SK-N-MC (cell line): ENCODE measurements at regions not wholly inside any gene's neighbourhood (a gene's known extent, or its start where the extent isn't known, plus 50 kb on each side); places are given as distances from the start of the nearest gene placed in this dataset.

ENCODE experiments used
- DNase-seq: peaks from one replicate; pipeline ENCODE4 v3.0.0-alpha.2; 2011; ENCODE audit warnings: low read depth, low spot score
- H3K27ac ChIP-seq: fragments of 200-600 bp; sonication (generic); 2 replicates; pipeline ENCODE4 v1.5.1; 2016; ENCODE audit warnings: mixed run types
- H3K36me3 ChIP-seq: fragments of 200-600 bp; sonication (generic); 2 replicates; pipeline ENCODE4 v1.6.1; 2017; ENCODE audit warnings: antibody characterized with exemption, low read length, mixed read lengths; ENCODE audit not compliant: insufficient read depth
- H3K4me3 ChIP-seq: fragments of 200-600 bp; sonication (generic); 2 replicates; pipeline ENCODE4 v1.5.1; 2016
- H3K9ac ChIP-seq: fragments of 200-600 bp; sonication (generic); 2 replicates; pipeline ENCODE4 v1.8.0; 2017; ENCODE audit warnings: mixed run types, mixed read lengths; ENCODE audit not compliant: insufficient read length
- H3K9me3 ChIP-seq: fragments of 200-600 bp; sonication (generic); 2 replicates; pipeline ENCODE4 v1.6.1; 2017; ENCODE audit warnings: low read depth, mild to moderate bottlenecking, antibody characterized with exemption, low read length, moderate library complexity, mixed read lengths
- EZH2 ChIP-seq: fragments of 200-600 bp; sonication (generic); IDR thresholded peaks from one replicate; pipeline ENCODE4 v1.6.1; 2017; ENCODE audit warnings: antibody characterized with exemption
- FOXP2 ChIP-seq: optimal IDR thresholded peaks from 2 replicates; pipeline ENCODE3; 2011; ENCODE audit warnings: mild to moderate bottlenecking, moderate library complexity; ENCODE audit not compliant: insufficient read depth; ENCODE audit errors: extremely low read length, control extremely low read depth
- POLR2AphosphoS5 ChIP-seq: IDR thresholded peaks from 2 replicates; pipeline ENCODE4 v1.6.1; 2012; ENCODE audit warnings: mild to moderate bottlenecking, low read depth, low read length, borderline replicate concordance

DNA sequence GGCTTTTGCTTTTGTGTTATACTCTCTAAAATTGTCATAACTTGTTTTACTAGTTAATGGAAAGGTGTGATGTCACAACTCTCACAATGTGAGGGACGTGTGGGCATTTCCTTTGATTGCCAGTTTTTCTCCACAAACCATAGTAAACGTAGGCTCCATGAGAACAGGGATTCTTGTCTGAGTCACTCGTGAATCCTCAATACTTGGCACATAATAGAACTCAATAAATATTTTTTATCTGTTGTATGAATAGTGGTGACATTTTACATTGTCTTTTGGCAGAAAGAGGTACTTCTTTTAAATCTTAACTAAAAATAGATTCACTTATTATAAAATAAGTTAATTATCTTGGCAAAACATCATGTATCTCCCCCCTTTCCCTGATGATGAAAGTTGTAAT is 69.0 kb upstream of the CNKSR3 start:
- TF ChIP-seq POLR2AphosphoS5 (no peak), FOXP2 (no peak), EZH2 (no peak)
- Histone ChIP-seq H3K9me3 (no peaks in the 10 kb centered on the region), H3K36me3 (no peaks in the 10 kb centered on the region), H3K9ac (no peak overlapping the region), H3K27ac (no peak overlapping the region), H3K4me3 (no peak overlapping the region)
- DNase-seq, result no peak

DNA sequence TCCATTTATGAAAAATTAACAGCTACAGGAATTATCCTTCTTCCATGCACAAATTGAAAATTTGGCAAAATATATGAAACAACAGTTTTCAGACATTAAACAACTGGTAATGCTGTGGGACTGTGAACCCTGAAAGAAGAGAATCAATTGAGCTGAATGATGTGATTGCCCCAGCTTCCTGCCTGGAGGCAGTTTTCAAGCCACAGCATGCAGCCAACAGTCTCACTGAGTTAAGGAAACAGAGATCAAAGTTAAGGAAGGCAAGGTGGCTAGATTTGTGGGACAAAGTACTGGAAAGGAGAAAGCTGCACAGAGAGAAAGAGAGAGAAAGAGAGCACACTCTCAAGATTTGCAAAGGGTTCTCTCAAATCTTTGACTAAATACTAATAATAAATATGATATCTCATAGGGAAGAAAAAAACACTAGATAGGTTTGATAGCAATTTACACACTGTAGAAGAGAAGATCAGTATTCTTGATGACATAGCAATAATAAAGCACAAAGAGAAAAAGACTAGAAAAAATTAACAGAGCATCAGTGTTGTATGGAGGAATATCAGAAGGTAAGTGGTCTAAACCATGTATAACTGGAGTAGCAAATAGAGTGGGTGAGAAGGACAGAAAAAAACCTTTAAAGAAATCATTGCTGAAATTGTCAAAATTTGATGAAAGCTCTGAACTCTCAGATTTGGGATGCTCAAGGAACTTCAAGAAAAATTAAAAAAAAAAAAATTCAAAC is 70.1 kb upstream of the CNKSR3 start:
- H3K36me3 ChIP-seq, result no peaks in the 10 kb centered on the region
- no peak overlapping the region for H3K4me3 ChIP-seq
- no peaks in the 10 kb centered on the region for H3K9me3 ChIP-seq
- H3K27ac ChIP-seq, result no peak overlapping the region
- DNase-seq, result no peak
- TF ChIP-seq POLR2AphosphoS5 (no peak), EZH2 (no peak), FOXP2 (no peak)
- H3K9ac ChIP-seq, result no peak overlapping the region

DNA sequence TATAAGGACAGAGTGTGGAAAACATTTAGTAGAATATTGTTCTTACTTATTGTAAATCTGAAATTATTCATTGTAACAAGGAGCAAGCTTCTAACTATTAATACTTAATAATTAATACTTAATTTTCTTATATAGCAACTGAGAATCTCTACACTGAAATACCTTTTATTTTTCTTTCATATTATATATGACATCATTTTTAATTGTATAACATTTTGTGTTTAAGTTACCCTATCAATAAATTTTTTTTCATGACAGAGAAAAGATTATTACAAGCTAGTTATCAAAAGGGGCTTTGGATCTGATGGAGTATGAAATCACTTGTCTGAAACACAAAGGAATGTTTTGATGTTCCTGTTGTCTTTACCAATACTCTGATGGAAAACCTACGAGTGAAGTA is 72.2 kb upstream of the CNKSR3 start:
- no peak for DNase-seq
- no peak overlapping the region for H3K4me3 ChIP-seq
- H3K27ac ChIP-seq, result no peak overlapping the region
- TF ChIP-seq EZH2, result no peak
- no peak for TF ChIP-seq POLR2AphosphoS5
- no peak for TF ChIP-seq FOXP2
- H3K9me3 ChIP-seq, result no peaks in the 10 kb centered on the region
- no peaks in the 10 kb centered on the region for H3K36me3 ChIP-seq
- no peak overlapping the region for H3K9ac ChIP-seq

DNA sequence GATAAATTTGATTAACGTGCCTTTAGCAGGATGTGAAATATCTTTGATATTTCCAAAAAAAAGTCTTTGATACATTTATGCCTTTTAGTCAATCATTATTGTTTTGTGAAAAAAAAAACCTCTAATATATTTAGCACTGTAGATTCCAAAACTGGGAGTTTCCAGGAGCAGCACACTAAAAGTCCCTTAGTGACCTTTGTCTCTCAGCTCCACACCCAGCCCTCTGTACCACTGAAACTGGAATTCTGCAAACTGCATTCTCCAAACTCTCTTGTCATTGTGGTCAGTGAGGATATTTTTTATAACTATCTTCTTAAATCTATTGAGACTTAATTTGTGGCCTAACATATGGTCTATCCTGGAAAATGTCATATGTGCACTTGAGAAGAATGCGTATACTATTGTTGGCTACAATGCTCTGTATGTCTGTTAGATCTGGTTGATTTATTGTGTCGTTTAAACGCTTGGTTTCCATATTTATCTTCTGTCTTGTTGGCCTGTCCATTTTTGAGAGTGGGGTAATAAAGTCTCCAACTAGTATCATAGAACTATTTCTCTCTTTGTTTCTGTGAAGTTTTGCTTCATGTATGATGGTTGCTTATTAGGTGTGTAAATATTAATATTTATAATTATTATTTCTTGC is 73.2 kb upstream of the CNKSR3 start:
- TF ChIP-seq FOXP2 (no peak), EZH2 (no peak), POLR2AphosphoS5 (no peak)
- H3K36me3 ChIP-seq, result no peaks in the 10 kb centered on the region

DNA sequence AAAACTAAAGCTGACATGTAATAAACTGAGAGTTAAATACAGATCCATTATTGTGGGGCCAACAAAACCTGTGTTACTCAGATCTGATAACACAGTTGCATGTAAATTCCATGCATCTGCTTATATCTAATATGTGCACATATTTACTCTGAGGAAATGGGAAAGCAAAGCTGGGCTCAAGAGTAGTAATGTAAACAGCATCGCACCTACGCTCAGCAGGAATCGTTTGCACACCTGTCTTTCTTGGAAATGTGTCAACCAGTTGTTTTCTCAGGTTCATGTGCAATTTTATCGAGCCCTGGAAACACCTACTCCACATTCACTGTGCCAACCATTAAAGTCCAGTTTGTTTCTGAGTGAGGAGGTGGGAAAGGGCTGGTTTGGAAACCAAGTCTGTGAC is 80.3 kb upstream of the CNKSR3 start:
- Histone ChIP-seq H3K9me3 (no peaks in the 10 kb centered on the region), H3K36me3 (no peaks in the 10 kb centered on the region), H3K27ac (no peak overlapping the region), H3K9ac (no peak overlapping the region), H3K4me3 (no peak overlapping the region)
- TF ChIP-seq FOXP2 (no peak), EZH2 (no peak), POLR2AphosphoS5 (no peak)
- no peak for DNase-seq

More for the DNA sequence above, 73.2 kb upstream of the CNKSR3 start:
- Histone ChIP-seq H3K27ac (no peak overlapping the region), H3K4me3 (no peak overlapping the region), H3K9ac (no peak overlapping the region), H3K9me3 (no peaks in the 10 kb centered on the region)
- no peak for DNase-seq

DNA sequence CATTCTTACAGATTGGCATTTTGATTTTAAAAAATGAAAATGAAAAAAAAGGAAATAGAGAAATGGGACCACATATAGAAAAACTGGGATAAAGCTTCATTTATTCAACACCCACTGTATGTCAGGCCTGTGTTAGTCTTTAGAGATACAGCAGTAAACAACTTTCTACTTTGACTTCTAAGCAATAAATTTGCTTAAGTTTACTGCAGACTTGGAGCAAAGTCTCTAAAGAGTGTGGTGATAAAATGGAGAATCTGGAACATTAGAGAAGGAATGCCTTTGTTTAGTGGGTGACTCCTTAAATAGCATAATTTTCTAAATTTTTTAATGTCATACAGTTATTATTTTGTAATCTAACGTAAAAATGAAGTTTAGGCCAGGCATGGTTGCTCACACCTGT is 80.7 kb upstream of the CNKSR3 start:
- no peak for DNase-seq
- Histone ChIP-seq H3K27ac (no peak overlapping the region), H3K36me3 (no peaks in the 10 kb centered on the region), H3K9me3 (no peaks in the 10 kb centered on the region), H3K4me3 (no peak overlapping the region), H3K9ac (no peak overlapping the region)
- no peak for TF ChIP-seq EZH2
- no peak for TF ChIP-seq POLR2AphosphoS5
- no peak for TF ChIP-seq FOXP2

DNA sequence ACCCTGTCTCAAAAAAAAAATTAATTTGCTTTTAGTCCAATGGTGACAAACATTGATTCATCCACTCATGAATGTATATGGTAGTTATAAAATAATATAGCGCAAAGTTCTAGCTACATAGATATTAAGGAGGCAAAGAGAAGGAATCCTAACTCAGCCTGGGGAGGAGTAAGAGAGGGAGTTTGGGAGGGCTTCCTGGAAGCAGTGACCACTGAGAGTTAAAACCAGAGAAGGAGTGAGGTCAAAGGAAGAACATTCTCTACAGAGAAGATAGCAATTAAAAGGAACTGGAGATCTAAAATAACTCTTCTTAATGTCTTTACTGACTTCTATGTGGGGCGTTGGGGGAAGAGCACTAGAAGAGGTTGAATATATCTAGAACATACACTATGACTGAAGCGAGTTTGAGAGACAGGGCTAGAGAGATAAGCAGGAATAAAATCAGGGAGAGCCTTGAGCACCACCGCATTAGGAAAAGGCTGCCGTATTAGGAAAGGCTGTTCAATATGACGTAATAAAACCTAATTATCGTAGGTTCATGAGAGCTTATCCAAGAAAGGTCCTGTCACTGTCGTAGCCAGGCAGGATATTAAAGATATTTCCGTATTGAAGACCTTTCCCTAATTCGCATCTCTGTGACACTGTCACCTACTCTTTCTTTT is 81.8 kb upstream of the CNKSR3 start:
- TF ChIP-seq POLR2AphosphoS5, result no peak
- TF ChIP-seq FOXP2, result no peak
- TF ChIP-seq EZH2, result no peak
- H3K4me3 ChIP-seq, result no peak overlapping the region
- no peak overlapping the region for H3K9ac ChIP-seq
- H3K27ac ChIP-seq, result no peak overlapping the region
- DNase-seq, result no peak
- no peaks in the 10 kb centered on the region for H3K36me3 ChIP-seq
- H3K9me3 ChIP-seq, result no peaks in the 10 kb centered on the region

DNA sequence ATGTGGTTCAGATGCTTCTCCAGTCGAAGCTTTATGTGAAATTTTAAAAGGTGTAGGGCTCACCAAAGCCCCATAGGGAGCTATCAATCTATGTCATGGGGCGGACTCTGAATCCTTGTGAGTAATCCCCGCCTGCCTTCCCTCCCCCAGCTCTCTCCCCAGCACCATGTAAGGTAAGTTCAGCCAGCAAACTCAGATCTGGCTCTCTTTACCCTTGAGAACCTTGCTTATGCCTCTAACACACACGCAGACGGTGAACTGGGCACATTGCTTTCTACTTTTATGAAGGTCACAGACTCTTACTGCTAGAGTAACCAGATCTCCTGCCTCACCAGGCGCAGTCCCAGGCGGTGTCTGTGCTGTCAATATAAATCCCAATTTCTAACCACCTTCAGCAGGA is 82.6 kb upstream of the CNKSR3 start:
- H3K9ac ChIP-seq, result no peak overlapping the region
- DNase-seq, result no peak
- H3K4me3 ChIP-seq, result no peak overlapping the region
- H3K36me3 ChIP-seq, result no peaks in the 10 kb centered on the region
- no peak for TF ChIP-seq POLR2AphosphoS5
- TF ChIP-seq EZH2, result no peak
- no peak for TF ChIP-seq FOXP2
- no peaks in the 10 kb centered on the region for H3K9me3 ChIP-seq
- no peak overlapping the region for H3K27ac ChIP-seq
